SK-N-SH treated with all-trans-retinoic acid at 6 μM for 48 hours (cell line): ENCODE measurements at regions not wholly inside any gene's neighbourhood (a gene's known extent, or its start where the extent isn't known, plus 50 kb on each side); places are given as distances from the start of the nearest gene placed in this dataset.

Source experiments
- ARNTL ChIP-seq: fragments of 450-650 bp; formaldehyde crosslinking; IDR thresholded peaks from 2 replicates; pipeline ENCODE4 v1.5.0; 2020; ENCODE audit warnings: low read depth, mild to moderate bottlenecking, moderate library complexity, borderline replicate concordance
- GLIS3 ChIP-seq: fragments of 250-450 bp; sonication (Bioruptor Pico); IDR thresholded peaks from 2 replicates; pipeline ENCODE4 v1.5.0; 2020; ENCODE audit warnings: mild to moderate bottlenecking, moderate library complexity
- OSR1 ChIP-seq: fragments of 250-450 bp; sonication (Bioruptor Pico); IDR thresholded peaks from 2 replicates; pipeline ENCODE4 v1.8.0; 2022; ENCODE audit warnings: moderate library complexity, mild to moderate bottlenecking, inconsistent platforms
- RARB ChIP-seq: fragments of 250-450 bp; sonication (Bioruptor Pico); IDR thresholded peaks from 2 replicates; pipeline ENCODE4 v1.8.0; 2021; ENCODE audit warnings: mild to moderate bottlenecking, moderate library complexity
- TOX ChIP-seq: fragments of 250-450 bp; sonication (Bioruptor Pico); IDR thresholded peaks from 2 replicates; pipeline ENCODE4 v1.8.0; 2021; ENCODE audit warnings: mild to moderate bottlenecking, moderate library complexity, borderline replicate concordance
- ZC3H10 ChIP-seq: fragments of 250-450 bp; sonication (Bioruptor Pico); IDR thresholded peaks from 2 replicates; pipeline ENCODE4 v1.5.1; 2021; ENCODE audit warnings: mild to moderate bottlenecking, moderate library complexity
- ZNF70 ChIP-seq: fragments of 450-650 bp; formaldehyde crosslinking; IDR thresholded peaks from 2 replicates; pipeline ENCODE4 v1.5.0; 2020; ENCODE audit warnings: mild to moderate bottlenecking, moderate library complexity
- TF ChIP-seq, protein P1 (sequence below): fragments of 250-450 bp; sonication (Bioruptor Pico); IDR thresholded peaks from 2 replicates; pipeline ENCODE4 v1.8.0; 2020; ENCODE audit warnings: mild to moderate bottlenecking, moderate library complexity, borderline replicate concordance

- no peak for TF ChIP-seq GLIS3 (CRISPR knock-in tag)
- no peak for TF ChIP-seq OSR1
- TF ChIP-seq RARB (CRISPR knock-in tag), result no peak
- no peak for TF ChIP-seq ZC3H10 (CRISPR knock-in tag)
- TF ChIP-seq, protein P1, sequence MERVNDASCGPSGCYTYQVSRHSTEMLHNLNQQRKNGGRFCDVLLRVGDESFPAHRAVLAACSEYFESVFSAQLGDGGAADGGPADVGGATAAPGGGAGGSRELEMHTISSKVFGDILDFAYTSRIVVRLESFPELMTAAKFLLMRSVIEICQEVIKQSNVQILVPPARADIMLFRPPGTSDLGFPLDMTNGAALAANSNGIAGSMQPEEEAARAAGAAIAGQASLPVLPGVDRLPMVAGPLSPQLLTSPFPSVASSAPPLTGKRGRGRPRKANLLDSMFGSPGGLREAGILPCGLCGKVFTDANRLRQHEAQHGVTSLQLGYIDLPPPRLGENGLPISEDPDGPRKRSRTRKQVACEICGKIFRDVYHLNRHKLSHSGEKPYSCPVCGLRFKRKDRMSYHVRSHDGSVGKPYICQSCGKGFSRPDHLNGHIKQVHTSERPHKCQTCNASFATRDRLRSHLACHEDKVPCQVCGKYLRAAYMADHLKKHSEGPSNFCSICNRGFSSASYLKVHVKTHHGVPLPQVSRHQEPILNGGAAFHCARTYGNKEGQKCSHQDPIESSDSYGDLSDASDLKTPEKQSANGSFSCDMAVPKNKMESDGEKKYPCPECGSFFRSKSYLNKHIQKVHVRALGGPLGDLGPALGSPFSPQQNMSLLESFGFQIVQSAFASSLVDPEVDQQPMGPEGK, result no peak
- no peak for TF ChIP-seq TOX (CRISPR knock-in tag)
- no peak for TF ChIP-seq ZNF70
- no peak for TF ChIP-seq ARNTL (CRISPR knock-in tag)
Measured at GRCh38 chr3:45302470-45302869, 76.4 kb upstream of the TMEM158 start.
